Loucy (cell line): ENCODE measurements at regions not wholly inside any gene's neighbourhood (a gene's known extent, or its start where the extent isn't known, plus 50 kb on each side); places are given as distances from the start of the nearest gene placed in this dataset.

Experiments
- EZH2phosphoT487 ChIP-seq: fragments of 200-600 bp; IDR thresholded peaks from 2 replicates; pipeline ENCODE4 v1.6.1; 2018; ENCODE audit warnings: antibody characterized with exemption, mild to moderate bottlenecking, moderate library complexity, borderline replicate concordance
- TF ChIP-seq, protein P1 (sequence below): fragments of 200-600 bp; sonication (generic); conservative IDR thresholded peaks from 2 replicates; pipeline ENCODE4 v1.5.1; 2014; ENCODE audit warnings: mild to moderate bottlenecking, antibody characterized with exemption, low read length

DNA sequence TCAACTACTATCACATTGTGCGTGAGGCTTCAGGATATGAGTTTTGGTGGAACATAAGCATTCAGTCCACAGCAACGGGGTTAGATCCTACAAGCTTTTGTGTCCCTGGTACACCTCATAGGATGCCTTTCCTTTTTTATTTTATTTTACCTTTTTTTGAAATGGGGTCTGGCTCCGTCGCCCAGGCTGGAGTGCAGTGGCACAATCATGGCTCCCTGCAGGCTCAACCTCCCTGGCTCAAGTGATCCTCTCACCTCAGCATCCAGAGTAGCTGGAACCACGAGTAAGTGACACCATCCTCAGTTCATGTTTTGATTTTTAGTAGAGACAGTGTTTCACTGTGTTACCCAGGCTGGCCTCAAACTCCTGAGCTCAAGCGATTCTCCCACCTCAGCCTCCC is 86.0 kb upstream of the RAI14 start:
- TF ChIP-seq, protein P1, sequence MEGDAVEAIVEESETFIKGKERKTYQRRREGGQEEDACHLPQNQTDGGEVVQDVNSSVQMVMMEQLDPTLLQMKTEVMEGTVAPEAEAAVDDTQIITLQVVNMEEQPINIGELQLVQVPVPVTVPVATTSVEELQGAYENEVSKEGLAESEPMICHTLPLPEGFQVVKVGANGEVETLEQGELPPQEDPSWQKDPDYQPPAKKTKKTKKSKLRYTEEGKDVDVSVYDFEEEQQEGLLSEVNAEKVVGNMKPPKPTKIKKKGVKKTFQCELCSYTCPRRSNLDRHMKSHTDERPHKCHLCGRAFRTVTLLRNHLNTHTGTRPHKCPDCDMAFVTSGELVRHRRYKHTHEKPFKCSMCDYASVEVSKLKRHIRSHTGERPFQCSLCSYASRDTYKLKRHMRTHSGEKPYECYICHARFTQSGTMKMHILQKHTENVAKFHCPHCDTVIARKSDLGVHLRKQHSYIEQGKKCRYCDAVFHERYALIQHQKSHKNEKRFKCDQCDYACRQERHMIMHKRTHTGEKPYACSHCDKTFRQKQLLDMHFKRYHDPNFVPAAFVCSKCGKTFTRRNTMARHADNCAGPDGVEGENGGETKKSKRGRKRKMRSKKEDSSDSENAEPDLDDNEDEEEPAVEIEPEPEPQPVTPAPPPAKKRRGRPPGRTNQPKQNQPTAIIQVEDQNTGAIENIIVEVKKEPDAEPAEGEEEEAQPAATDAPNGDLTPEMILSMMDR: no peak
- TF ChIP-seq EZH2phosphoT487: no peak
